ENCODE measurements at regions not wholly inside any gene's neighbourhood (a gene's known extent, or its start where the extent isn't known, plus 50 kb on each side); places are given as distances from the start of the nearest gene placed in this dataset.
A peak's percentile ranks its signal among the peaks of the same experiment; 100 is the strongest.

DNA sequence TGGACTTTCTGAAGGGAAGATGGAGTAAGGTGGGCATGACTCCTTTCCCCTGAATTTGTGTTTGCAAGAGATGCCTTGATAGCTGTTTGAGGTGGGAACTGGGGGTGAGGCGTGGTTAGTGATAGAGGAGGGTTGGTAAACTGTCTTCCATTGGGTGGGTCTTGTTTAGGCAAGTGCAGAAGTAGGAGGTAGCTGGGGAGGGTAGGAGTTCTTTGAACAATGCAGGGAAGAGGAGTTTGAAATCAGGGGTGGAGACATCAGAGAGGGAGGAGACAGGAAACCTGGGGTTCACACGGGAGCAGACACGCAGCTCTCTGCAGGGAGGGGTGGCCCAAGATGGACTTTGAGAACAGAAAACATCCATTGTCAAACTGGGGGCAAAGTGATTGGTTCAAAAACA, 267.1 kb downstream of the TSN start:
- Histone ChIP-seq H3K27me3 (ENCODE audit: control insufficient read depth, insufficient read depth, low read length) (no peaks in the 10 kb centered on the region), H3K4me3 (ENCODE audit: low read depth, low read length) (no peak overlapping the region), H3K36me3 (ENCODE audit: control insufficient read depth, insufficient read depth, low read length) (no peaks in the 10 kb centered on the region)
- TF ChIP-seq, protein P1, sequence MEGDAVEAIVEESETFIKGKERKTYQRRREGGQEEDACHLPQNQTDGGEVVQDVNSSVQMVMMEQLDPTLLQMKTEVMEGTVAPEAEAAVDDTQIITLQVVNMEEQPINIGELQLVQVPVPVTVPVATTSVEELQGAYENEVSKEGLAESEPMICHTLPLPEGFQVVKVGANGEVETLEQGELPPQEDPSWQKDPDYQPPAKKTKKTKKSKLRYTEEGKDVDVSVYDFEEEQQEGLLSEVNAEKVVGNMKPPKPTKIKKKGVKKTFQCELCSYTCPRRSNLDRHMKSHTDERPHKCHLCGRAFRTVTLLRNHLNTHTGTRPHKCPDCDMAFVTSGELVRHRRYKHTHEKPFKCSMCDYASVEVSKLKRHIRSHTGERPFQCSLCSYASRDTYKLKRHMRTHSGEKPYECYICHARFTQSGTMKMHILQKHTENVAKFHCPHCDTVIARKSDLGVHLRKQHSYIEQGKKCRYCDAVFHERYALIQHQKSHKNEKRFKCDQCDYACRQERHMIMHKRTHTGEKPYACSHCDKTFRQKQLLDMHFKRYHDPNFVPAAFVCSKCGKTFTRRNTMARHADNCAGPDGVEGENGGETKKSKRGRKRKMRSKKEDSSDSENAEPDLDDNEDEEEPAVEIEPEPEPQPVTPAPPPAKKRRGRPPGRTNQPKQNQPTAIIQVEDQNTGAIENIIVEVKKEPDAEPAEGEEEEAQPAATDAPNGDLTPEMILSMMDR (IDR thresholded peaks at IDR 0.05; ENCODE audit: insufficient read depth, low read length, poor library complexity, severe bottlenecking) = no peak
- DNase-seq (ENCODE audit: low read depth) = no peak

DNA sequence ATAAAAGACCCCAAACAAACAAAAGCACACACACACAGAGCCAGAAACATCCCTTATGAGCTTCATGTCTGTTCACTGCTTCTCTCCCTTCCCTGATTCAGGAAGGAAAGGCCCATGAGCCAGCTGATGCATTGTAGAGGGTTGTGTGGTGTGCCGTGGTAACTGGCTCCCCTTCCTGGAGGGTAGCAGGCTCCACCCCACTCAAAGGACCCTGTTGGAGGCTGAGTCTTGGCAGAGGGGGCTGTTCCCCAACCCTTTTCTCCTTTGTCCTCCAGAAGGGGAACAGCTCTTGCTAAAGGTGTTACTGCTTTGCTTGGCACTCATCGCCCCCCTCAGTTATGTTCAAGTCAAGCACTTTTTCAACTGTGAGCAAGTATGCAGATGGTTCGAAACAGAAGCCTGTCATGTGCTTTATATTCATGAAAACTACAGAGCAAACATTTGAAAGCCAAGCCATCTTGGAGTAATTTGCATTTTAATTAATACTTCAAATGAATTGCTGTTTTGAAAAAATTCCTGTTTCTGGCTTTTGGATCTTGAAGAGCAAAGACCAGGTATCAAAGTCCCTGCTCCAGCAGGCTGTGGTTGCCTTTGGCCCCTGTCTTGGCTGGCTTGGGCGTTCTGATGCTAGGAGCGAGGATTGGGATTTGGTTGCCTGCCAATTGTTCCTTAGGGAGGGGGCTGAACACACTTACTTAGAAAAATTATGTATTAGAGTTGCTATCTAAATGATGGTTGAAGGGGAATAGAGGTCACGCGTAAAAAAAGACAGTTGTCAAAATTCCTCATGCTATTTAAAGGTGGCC, 267.8 kb downstream of the TSN start:
- H3K36me3 ChIP-seq (ENCODE audit: control insufficient read depth, insufficient read depth, low read length) = no peaks in the 10 kb centered on the region
- H3K27me3 ChIP-seq (ENCODE audit: control insufficient read depth, insufficient read depth, low read length) = no peaks in the 10 kb centered on the region
- DNase-seq (ENCODE audit: low read depth) = no peak
- H3K4me3 ChIP-seq (ENCODE audit: low read depth, low read length) = no peak overlapping the region
- TF ChIP-seq, protein P1 (IDR thresholded peaks at IDR 0.05; ENCODE audit: insufficient read depth, low read length, poor library complexity, severe bottlenecking) = no peak

DNA sequence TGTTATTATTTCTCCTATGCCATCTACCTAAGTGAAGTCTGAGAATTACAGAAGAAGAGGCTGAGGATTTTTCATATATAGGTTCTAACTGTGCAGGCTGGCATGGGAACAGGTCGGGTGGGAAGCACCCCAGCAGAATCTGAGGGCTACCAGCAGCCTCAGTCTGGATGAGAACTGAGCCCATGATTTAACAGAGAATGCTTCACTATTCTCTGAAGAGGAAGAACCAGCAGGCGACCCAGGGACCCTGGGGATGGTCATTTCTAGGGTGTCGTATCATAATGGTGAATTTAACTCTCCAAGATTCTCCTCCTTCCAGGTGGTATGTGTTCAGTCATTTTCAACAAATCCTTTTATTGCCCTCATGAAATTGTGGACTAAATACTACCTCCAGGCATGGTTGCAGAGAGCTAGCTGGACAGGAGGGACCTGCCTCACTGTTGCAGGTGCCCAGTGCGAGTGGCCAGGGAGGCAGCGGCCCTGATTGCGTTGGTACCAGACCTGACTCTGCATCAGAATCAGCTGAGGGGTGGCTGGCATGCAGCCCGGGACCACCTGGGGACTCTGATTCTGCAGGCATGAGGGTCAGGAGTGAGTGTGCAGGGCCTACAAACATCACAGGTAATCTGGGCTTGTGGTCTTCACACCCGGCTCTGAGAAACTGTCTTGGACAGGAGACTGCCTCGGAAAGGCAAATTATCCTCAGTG, 272.2 kb downstream of the TSN start:
- Histone ChIP-seq H3K36me3 (ENCODE audit: control insufficient read depth, insufficient read depth, low read length) (no peaks in the 10 kb centered on the region), H3K27me3 (ENCODE audit: control insufficient read depth, insufficient read depth, low read length) (no peaks in the 10 kb centered on the region), H3K4me3 (ENCODE audit: low read depth, low read length) (no peak overlapping the region)
- DNase-seq (ENCODE audit: low read depth) = no peak
- TF ChIP-seq, protein P1 (IDR thresholded peaks at IDR 0.05; ENCODE audit: insufficient read depth, low read length, poor library complexity, severe bottlenecking) = no peak

DNA sequence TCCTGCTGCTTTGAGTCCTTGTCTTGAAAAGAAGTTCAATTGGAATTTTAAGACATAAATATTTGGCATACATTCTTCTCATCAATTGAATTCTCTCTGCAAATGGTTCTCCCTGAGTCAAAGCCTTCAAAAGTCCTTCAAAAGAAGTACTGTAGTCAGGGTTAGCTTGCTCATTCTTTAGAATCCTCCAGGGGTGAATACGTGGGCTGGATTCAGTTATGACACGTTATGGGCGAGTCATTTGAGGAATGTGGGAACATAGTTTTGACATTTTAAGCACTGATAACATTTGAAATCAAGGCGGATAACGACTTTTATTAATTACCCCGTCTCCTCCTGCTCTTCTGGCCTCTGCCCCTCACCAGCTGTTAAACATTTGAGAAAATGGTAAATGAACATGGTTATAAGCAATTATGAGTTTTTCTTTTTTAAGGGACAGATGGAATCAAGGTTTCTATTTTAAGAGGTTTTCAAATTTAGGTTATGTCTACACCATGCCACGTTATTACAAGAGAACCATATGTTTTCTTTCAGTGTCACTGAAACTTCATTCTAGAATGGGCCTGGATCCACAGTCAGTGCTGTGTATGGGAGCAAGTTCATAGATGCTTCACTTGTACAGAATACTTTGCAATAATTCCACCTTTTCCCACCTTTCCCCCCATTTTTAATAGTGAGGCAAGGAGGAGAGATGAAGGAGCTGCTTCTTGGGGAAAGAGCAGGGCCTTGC, 273.1 kb downstream of the TSN start:
- DNase-seq (ENCODE audit: low read depth) = peak; percentile 2
- Histone ChIP-seq H3K4me3 (ENCODE audit: low read depth, low read length) (no peak overlapping the region), H3K27me3 (ENCODE audit: control insufficient read depth, insufficient read depth, low read length) (no peaks in the 10 kb centered on the region), H3K36me3 (ENCODE audit: control insufficient read depth, insufficient read depth, low read length) (no peaks in the 10 kb centered on the region)
- TF ChIP-seq, protein P1 (IDR thresholded peaks at IDR 0.05; ENCODE audit: insufficient read depth, low read length, poor library complexity, severe bottlenecking) = no peak

DNA sequence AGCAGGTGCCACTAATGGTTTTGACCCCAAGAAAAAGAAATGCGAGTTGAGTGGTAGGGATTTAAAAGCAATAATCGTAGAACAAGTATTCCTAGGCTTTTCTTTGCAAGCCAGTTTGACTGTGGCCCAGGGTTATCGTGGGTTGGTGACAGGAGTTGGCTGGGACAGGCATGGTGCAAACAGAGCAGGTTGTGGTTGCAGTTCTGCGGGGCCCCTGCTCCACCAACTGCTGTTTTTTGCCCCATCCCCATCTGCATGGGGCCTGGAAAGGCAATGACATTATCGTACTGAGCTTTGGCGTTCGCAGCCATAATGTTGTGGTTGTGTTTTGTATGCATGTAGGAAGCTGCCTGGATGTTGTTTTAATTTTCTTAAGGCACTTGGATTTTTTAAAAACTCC, 274.0 kb downstream of the TSN start:
- H3K27me3 ChIP-seq (ENCODE audit: control insufficient read depth, insufficient read depth, low read length) = no peaks in the 10 kb centered on the region
- TF ChIP-seq, protein P1 (IDR thresholded peaks at IDR 0.05; ENCODE audit: insufficient read depth, low read length, poor library complexity, severe bottlenecking) = no peak
- no peaks in the 10 kb centered on the region for H3K36me3 ChIP-seq (ENCODE audit: control insufficient read depth, insufficient read depth, low read length)
- H3K4me3 ChIP-seq (ENCODE audit: low read depth, low read length) = no peak overlapping the region
- DNase-seq (ENCODE audit: low read depth) = no peak
